ENCODE measurements at regions not wholly inside any gene's neighbourhood (a gene's known extent, or its start where the extent isn't known, plus 50 kb on each side); places are given as distances from the start of the nearest gene placed in this dataset.

DNA sequence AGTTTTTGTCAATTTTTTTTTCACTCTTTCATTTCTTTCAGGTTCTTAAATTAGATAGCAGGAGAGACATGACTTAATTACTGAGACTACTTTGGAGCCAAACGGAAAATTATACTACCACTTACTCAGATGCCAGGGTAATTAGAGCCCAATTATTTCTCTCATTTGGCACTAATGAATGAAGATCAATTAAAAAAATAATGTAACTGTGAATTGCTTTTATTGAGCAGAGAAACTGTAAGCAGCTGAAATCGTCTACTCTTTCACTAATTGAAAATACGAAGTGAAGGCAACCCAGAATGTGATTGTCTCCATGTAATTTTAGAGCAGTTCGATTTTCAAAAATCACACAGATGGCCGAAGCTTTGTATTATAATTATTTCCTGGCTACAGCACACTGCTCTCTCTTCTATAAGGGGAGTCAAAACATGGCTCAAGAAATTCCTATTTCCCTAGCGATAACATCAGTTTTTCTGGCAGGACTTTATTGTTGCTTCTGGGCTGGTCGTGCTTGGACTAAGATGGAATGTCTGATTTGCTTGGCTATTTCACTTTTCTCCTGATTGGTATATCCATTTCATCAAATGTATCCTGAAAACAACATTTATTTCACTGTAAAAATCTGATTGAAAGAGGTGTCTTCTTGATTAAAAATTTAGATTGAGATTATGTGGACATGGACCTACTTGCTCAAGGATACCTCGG, 55.8 kb upstream of the PDZRN3 start:
- DNase-seq: no peak

DNA sequence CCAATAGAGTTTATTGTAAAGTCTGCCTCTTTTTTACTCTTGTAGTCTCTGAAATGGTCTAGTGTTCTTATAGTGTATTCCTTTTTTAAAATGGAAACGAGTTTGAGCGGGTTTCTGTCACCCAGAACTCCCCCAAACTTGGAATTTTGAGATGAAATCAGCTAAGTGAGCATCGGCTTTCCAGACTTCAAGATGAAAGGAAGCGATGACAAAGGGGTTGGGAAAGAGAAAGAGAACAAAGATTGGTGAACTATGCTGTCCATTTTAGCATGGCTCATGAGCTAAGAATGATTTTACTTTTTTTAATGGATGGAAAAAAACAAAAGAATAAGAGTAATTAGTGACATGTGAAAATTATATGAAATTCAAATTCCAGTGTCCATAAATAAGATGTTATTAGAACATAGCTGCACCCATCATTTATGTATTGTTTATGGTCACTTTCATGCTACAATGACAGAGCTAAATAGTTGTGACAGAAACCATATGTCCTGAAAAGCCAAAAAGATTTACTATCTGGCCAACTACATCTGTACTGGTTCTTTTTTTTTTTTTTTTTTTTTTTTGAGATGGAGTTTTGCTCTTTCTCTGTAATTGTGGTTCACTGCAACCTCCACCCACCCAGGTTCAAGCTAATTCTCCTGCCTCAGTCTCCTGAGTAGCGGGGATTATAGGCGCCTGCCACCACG, 52.7 kb upstream of the PDZRN3 start:
- no peak for DNase-seq
